ENCODE measurements at regions not wholly inside any gene's neighbourhood (a gene's known extent, or its start where the extent isn't known, plus 50 kb on each side); places are given as distances from the start of the nearest gene placed in this dataset.

GRCh38 chr7:136807598-136807997 is 60.9 kb upstream of the CHRM2 start:
- Mint-ChIP-seq H3K9me3 (peaks cover 16% of the 10 kb centered on the region), H3K27me3 (no peaks in the 10 kb centered on the region), H3K4me1 (ENCODE audit: low read depth in 2 of 2) (no peaks in the 10 kb centered on the region)

DNA sequence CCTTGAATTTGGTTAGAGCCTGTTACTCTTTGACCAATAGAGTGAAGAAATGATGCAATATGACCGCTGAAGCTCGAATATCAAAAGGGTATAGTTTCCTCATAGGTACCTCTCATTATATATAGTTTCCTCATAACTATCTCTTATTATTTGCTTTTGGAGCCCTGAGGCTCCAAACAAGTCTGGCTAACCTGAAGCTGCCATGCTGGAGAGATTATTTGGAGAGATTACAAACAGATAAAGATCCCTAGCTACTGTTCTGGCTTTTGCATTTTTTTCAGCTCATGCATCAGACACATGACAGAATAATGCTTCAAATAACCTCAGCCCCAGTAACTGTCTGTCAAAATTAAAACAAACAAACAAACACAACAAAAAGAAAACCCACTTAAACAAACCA is 65.4 kb upstream of the CHRM2 start:
- H3K36me3 Mint-ChIP-seq, result no peaks in the 10 kb centered on the region
- H3K27me3 Mint-ChIP-seq, result no peaks in the 10 kb centered on the region
- no peaks in the 10 kb centered on the region for H3K4me1 Mint-ChIP-seq (ENCODE audit: low read depth in 2 of 2)
- no peak for DNase-seq (ENCODE audit: low spot score)
- no peak overlapping the region for H3K4me3 Mint-ChIP-seq
- ATAC-seq, result no peak
- no peak overlapping the region for H3K27ac Mint-ChIP-seq
- H3K9me3 Mint-ChIP-seq, result peaks cover 14% of the 10 kb centered on the region

More at GRCh38 chr7:136807598-136807997, 60.9 kb upstream of the CHRM2 start:
- peaks cover 7% of the 10 kb centered on the region for H3K36me3 Mint-ChIP-seq
- H3K4me3 Mint-ChIP-seq, result no peak overlapping the region
- ATAC-seq (no peak), DNase-seq (ENCODE audit: low spot score) (no peak)
- H3K27ac Mint-ChIP-seq, result no peak overlapping the region

- peaks cover 9% of the 10 kb centered on the region for H3K9me3 Mint-ChIP-seq
- no peaks in the 10 kb centered on the region for H3K36me3 Mint-ChIP-seq
- ATAC-seq (no peak), DNase-seq (ENCODE audit: low spot score) (no peak)
- H3K27me3 Mint-ChIP-seq, result no peaks in the 10 kb centered on the region
- H3K27ac Mint-ChIP-seq, result no peak overlapping the region
- no peaks in the 10 kb centered on the region for H3K4me1 Mint-ChIP-seq (ENCODE audit: low read depth in 2 of 2)
- H3K4me3 Mint-ChIP-seq, result no peak overlapping the region
These were observed 84.5 kb upstream of the CHRM2 start for GRCh38 chr7:136783934-136784333.

DNA sequence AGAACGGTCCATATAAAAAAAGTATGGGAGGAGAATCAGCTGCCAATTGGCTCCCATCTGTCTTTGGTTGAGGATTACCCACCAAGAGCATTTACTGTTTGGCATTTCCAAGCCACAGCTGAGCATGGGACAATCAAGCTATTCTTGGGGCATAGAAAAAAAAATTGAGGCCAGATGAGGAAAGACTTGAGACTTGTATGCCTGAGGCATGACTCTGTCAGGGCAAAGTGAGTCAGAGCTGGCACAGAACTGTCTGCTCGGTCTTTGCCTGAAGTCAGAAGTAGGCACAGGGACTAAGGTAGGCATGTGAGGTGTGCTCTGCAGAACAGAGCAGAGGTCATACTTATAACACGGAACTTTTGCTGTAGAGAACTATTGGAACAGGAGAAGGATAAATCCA is 126.5 kb upstream of the CHRM2 start:
- Mint-ChIP-seq H3K4me1 (ENCODE audit: low read depth in 2 of 2) (no peaks in the 10 kb centered on the region), H3K36me3 (peaks cover 5% of the 10 kb centered on the region), H3K27me3 (no peaks in the 10 kb centered on the region), H3K9me3 (peaks cover 24% of the 10 kb centered on the region), H3K4me3 (no peak overlapping the region), H3K27ac (no peak overlapping the region)
- DNase-seq (ENCODE audit: low spot score) (no peak), ATAC-seq (no peak)

GRCh38 chr7:136728945-136729344 is 139.5 kb upstream of the CHRM2 start:
- Mint-ChIP-seq H3K9me3 (peaks cover 36% of the 10 kb centered on the region), H3K27me3 (no peaks in the 10 kb centered on the region), H3K4me1 (ENCODE audit: low read depth in 2 of 2) (no peaks in the 10 kb centered on the region), H3K36me3 (peaks cover 6% of the 10 kb centered on the region), H3K4me3 (no peak overlapping the region), H3K27ac (no peak overlapping the region)
- ATAC-seq (no peak), DNase-seq (ENCODE audit: low spot score) (no peak)

DNA sequence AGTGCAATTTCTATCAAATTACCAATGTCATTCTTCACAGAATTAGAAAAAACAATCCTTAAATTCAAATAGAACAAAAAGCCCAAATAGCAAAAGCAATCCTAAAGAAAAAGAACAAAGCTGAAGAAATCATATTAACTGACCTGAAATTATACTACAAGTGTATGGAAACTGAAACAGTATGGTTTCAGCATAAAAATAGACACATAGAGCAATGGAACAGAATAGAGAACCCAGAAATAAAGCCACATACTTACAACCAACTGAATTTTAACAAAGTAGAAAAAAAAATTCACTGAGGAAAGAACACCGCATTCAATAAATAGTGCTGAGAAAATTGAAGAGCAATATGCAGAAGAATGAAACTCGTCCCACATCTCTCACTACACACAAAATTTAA is 142.0 kb upstream of the CHRM2 start:
- Mint-ChIP-seq H3K27me3 (no peaks in the 10 kb centered on the region), H3K36me3 (peaks cover 6% of the 10 kb centered on the region), H3K9me3 (peaks cover 26% of the 10 kb centered on the region), H3K4me1 (ENCODE audit: low read depth in 2 of 2) (no peaks in the 10 kb centered on the region), H3K4me3 (no peak overlapping the region), H3K27ac (no peak overlapping the region)
- ATAC-seq, result no peak
- no peak for DNase-seq (ENCODE audit: low spot score)

DNA sequence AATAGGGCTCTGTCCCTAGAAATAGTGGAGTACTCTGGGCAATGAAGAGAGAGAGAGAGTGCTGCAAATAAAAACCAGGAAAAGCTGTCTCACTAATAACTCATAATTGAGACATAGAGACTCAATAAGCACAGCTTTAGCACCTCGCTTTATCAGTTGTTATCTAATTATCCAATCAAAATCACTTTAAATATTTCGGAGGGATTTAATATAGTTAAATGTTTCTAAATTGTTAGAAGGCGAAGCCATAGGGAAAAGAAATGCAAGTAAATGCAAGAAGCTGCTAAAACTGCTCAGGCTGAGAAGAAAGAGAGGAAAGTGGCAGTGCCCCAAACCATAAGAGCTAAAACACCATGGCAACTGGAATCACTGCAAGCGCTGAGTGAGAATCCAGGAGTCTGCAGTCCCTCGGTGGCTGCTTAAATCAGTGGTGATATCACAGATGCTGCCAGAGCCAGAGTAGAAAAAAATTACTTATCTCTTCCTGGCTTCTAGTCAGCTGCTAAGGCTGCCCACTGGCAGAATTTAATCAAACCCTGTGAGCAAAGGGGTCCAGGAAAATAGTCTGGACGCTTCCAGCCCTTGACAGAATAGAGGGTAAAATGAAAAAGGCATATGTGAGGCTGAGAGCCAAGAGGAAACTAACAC is 150.4 kb upstream of the CHRM2 start:
- H3K9me3 Mint-ChIP-seq, result peaks cover 14% of the 10 kb centered on the region

GRCh38 chr7:136714062-136714461 is 154.4 kb upstream of the CHRM2 start:
- no peak overlapping the region for H3K4me3 Mint-ChIP-seq
- no peaks in the 10 kb centered on the region for H3K27me3 Mint-ChIP-seq
- ATAC-seq (no peak), DNase-seq (ENCODE audit: low spot score) (no peak)
- peaks cover 11% of the 10 kb centered on the region for H3K9me3 Mint-ChIP-seq
- no peaks in the 10 kb centered on the region for H3K4me1 Mint-ChIP-seq (ENCODE audit: low read depth in 2 of 2)
- peaks cover 6% of the 10 kb centered on the region for H3K36me3 Mint-ChIP-seq
- H3K27ac Mint-ChIP-seq, result no peak overlapping the region

More for the DNA sequence above, 150.4 kb upstream of the CHRM2 start:
- no peak for ATAC-seq
- H3K4me3 Mint-ChIP-seq, result no peak overlapping the region
- no peak for DNase-seq (ENCODE audit: low spot score)
- no peak overlapping the region for H3K27ac Mint-ChIP-seq
- H3K36me3 Mint-ChIP-seq, result peaks cover 6% of the 10 kb centered on the region
- H3K4me1 Mint-ChIP-seq (ENCODE audit: low read depth in 2 of 2), result no peaks in the 10 kb centered on the region
- no peaks in the 10 kb centered on the region for H3K27me3 Mint-ChIP-seq

GRCh38 chr7:136710751-136711150 is 157.7 kb upstream of the CHRM2 start:
- peaks cover 6% of the 10 kb centered on the region for H3K36me3 Mint-ChIP-seq
- no peak overlapping the region for H3K4me3 Mint-ChIP-seq
- H3K9me3 Mint-ChIP-seq, result peaks cover 13% of the 10 kb centered on the region
- no peaks in the 10 kb centered on the region for H3K4me1 Mint-ChIP-seq (ENCODE audit: low read depth in 2 of 2)
- no peak overlapping the region for H3K27ac Mint-ChIP-seq
- no peak for DNase-seq (ENCODE audit: low spot score)
- ATAC-seq, result no peak
- H3K27me3 Mint-ChIP-seq, result no peaks in the 10 kb centered on the region

GRCh38 chr7:136709876-136710275 is 158.6 kb upstream of the CHRM2 start:
- Mint-ChIP-seq H3K9me3 (peaks cover 13% of the 10 kb centered on the region), H3K27ac (no peak overlapping the region), H3K27me3 (no peaks in the 10 kb centered on the region), H3K4me3 (no peak overlapping the region), H3K4me1 (ENCODE audit: low read depth in 2 of 2) (no peaks in the 10 kb centered on the region), H3K36me3 (peaks cover 6% of the 10 kb centered on the region)
- DNase-seq (ENCODE audit: low spot score), result no peak
- ATAC-seq, result no peak

DNA sequence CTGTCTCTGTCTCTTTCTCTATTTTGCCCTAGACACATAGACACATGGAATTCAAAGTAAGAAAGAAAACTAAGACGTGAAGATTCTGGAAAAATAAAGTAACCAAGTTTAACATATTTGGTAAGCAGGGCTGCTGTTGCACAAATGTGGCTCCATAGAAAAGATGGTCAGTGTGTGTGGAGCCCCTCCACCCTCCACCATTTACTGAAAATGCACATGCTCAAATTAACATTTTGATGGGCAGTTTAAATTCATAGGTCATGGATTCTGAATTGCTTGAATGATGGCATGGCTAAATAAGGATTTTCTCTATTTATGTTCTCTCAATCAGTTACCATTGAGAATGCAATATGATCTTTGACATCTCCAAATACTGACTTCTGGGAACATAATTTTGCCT is 165.5 kb upstream of the CHRM2 start:
- no peak for ATAC-seq
- no peaks in the 10 kb centered on the region for H3K27me3 Mint-ChIP-seq
- no peak overlapping the region for H3K27ac Mint-ChIP-seq
- H3K36me3 Mint-ChIP-seq, result no peaks in the 10 kb centered on the region
- DNase-seq (ENCODE audit: low spot score), result no peak
- H3K4me3 Mint-ChIP-seq, result no peak overlapping the region
- H3K9me3 Mint-ChIP-seq, result peaks cover 6% of the 10 kb centered on the region
- H3K4me1 Mint-ChIP-seq (ENCODE audit: low read depth in 2 of 2), result no peaks in the 10 kb centered on the region

- Mint-ChIP-seq H3K4me1 (ENCODE audit: low read depth in 2 of 2) (no peaks in the 10 kb centered on the region), H3K36me3 (no peaks in the 10 kb centered on the region), H3K27ac (no peak overlapping the region), H3K27me3 (no peaks in the 10 kb centered on the region), H3K4me3 (no peak overlapping the region), H3K9me3 (peaks cover 15% of the 10 kb centered on the region)
- ATAC-seq, result no peak
- DNase-seq (ENCODE audit: low spot score), result no peak
These were observed 169.5 kb upstream of the CHRM2 start for GRCh38 chr7:136698977-136699376.

DNA sequence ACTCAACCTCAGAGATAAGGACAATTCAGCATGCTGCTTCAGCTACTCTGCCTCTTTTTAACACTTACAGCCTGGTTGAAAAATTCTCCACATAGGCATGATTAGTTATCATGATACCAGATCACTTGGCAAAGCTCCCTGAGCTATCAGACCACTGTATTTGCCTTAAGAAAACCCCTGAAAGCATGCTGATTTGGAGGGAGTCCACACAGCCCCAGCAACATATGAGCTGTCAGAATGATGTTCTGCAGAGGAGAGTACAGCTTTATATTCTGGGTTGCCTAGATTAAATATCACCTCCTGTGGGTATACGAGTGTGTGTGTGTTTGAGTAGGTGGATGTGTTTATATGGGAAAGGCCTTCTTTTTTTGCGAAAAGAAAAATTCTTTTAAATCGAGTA is 170.2 kb upstream of the CHRM2 start:
- ATAC-seq (no peak), DNase-seq (ENCODE audit: low spot score) (no peak)
- no peak overlapping the region for H3K4me3 Mint-ChIP-seq
- no peak overlapping the region for H3K27ac Mint-ChIP-seq
- no peaks in the 10 kb centered on the region for H3K27me3 Mint-ChIP-seq
- H3K9me3 Mint-ChIP-seq, result peaks cover 17% of the 10 kb centered on the region
- no peaks in the 10 kb centered on the region for H3K4me1 Mint-ChIP-seq (ENCODE audit: low read depth in 2 of 2)
- no peaks in the 10 kb centered on the region for H3K36me3 Mint-ChIP-seq

- Mint-ChIP-seq H3K4me3 (no peak overlapping the region), H3K27me3 (no peaks in the 10 kb centered on the region), H3K9me3 (peaks cover 17% of the 10 kb centered on the region), H3K27ac (no peak overlapping the region), H3K4me1 (ENCODE audit: low read depth in 2 of 2) (no peaks in the 10 kb centered on the region), H3K36me3 (no peaks in the 10 kb centered on the region)
- no peak for ATAC-seq
- DNase-seq (ENCODE audit: low spot score), result no peak
These were observed 171.2 kb upstream of the CHRM2 start for GRCh38 chr7:136697271-136697670.

Data from natural killer cell treated with Interleukin-12 subunit alpha and Interleukin-12 subunit beta and Interleukin-15 and Interleukin-18, amount 100 ng/mL, for 72 hours (primary cell).